ENCODE measurements at regions not wholly inside any gene's neighbourhood (a gene's known extent, or its start where the extent isn't known, plus 50 kb on each side); places are given as distances from the start of the nearest gene placed in this dataset. TPM values are rescaled to one million over a fixed set of nuclear protein-coding genes. Genes with fewer than 3 reads are reported as not detected.

DNA sequence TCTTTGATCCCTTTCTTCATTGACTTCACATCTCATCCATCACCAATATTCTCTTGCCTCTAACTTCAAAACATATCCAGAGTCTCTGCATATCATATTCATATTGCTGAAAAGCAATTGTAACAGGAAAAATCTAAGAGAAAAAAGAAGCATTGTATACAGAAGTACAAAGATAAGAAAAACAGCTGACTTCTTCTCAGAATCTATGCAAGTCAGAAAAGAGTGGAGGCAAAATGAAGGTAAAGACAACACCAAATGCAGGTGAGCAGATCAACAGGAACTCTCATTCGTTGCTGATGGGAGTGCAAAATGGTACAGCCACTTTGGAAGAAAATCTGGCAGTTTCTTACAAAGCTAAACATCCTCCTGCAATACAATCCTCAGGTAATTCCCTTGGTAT is 155.6 kb downstream of the PHF2 start:
- intact Hi-C loops (cut with DNase I), result no loop called here
- Histone ChIP-seq H3K36me3 (replicated peaks in 1 of 2; ENCODE audit: insufficient read depth in 1 of 2, low read depth in 2 of 2) (no peaks in the 10 kb centered on the region), H3K9me3 (peaks cover 0 to 9% (median 0%) of the 10 kb centered on the region in 3 donors), H3K4me1 (no peaks in the 10 kb centered on the region), H3K27ac (no peak overlapping the region), H3K4me3 (no peak overlapping the region), H3K27me3 (no peaks in the 10 kb centered on the region)
- no peak for DNase-seq
- 21 to 36% methylated on average over 1 of the region's 1 CpG for WGBS, 2 donors
- no peak for ATAC-seq
- TF ChIP-seq CTCF (IDR thresholded peaks at IDR 0.05), result no peak
- TF ChIP-seq POLR2A (IDR thresholded peaks at IDR 0.05), result no peak

DNA sequence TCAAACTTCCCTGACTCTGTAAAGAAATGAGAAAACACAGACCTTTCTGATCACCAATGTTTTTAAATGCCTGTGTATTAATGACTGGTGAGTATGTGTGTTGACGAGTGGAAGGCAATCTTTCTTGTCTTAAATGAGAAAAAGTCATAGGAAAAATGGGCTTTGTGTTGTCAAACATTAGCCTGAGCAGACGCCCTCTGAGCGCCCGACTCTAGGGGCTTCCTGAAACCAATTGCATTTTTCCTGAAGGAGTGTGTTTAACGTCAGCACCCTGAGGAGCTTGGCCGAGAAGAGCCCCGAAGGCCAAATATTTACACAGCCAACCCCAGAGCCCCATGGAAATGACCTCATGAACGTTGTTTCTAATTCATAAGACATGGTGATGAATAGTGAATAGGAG is 154.3 kb downstream of the PHF2 start:
- Histone ChIP-seq H3K4me3 (no peak overlapping the region), H3K27me3 (no peaks in the 10 kb centered on the region), H3K9me3 (peaks cover 0 to 9% (median 0%) of the 10 kb centered on the region in 3 donors), H3K4me1 (no peaks in the 10 kb centered on the region), H3K27ac (no peak overlapping the region), H3K36me3 (replicated peaks in 1 of 2; ENCODE audit: insufficient read depth in 1 of 2, low read depth in 2 of 2) (no peaks in the 10 kb centered on the region)
- ATAC-seq (no peak), DNase-seq (no peak)
- TF ChIP-seq POLR2A (IDR thresholded peaks at IDR 0.05), result no peak
- no peak for TF ChIP-seq CTCF (IDR thresholded peaks at IDR 0.05)
- intact Hi-C loops (cut with DNase I), result no loop called here
- 8 to 12% methylated on average over 8 of the region's 8 CpGs for WGBS, 2 donors

- H3K36me3 ChIP-seq (replicated peaks in 1 of 2; ENCODE audit: insufficient read depth in 1 of 2, low read depth in 2 of 2), result no peaks in the 10 kb centered on the region
- no peak overlapping the region for H3K27ac ChIP-seq
- intact Hi-C loops (cut with DNase I), result no loop called here
- TF ChIP-seq POLR2A (IDR thresholded peaks at IDR 0.05) (no peak), CTCF (IDR thresholded peaks at IDR 0.05) (no peak)
- DNase-seq, result no peak
- H3K9me3 ChIP-seq, result peaks cover 0 to 9% (median 0%) of the 10 kb centered on the region in 3 donors
- 43% methylated on average over 11 of the region's 11 CpGs for WGBS, 2 donors
- no peak overlapping the region for H3K4me3 ChIP-seq
- no peaks in the 10 kb centered on the region for H3K4me1 ChIP-seq
- ATAC-seq, result no peak
- H3K27me3 ChIP-seq, result no peaks in the 10 kb centered on the region
Measured at GRCh38 chr9:93730217-93730616, 153.8 kb downstream of the PHF2 start.

Small RNA genes in the stretch of these regions (microRNA-seq; reads per million reads assigned to microRNA genes)
- 0 reads per million in 2 donors for gene MIR4291 (ENCODE audit: borderline number of aligned reads in 2 of 2, borderline replicate concordance in 2 of 2)

Small RNA genes in the stretch of these regions (small RNA-seq; reads per million reads assigned to genes)
- not detected for gene MIR4291

All from body of pancreas (tissue), 4 donors.